Epithelial cell of esophagus (primary cell): ENCODE measurements at regions not wholly inside any gene's neighbourhood (a gene's known extent, or its start where the extent isn't known, plus 50 kb on each side); places are given as distances from the start of the nearest gene placed in this dataset.

ENCODE experiments used
- DNase-seq: peaks from one replicate; pipeline ENCODE4 v3.0.0; 2010; ENCODE audit warnings: low read depth
- H3K4me3 ChIP-seq: 2 replicates; pipeline ENCODE4 v1.5.1; 2011; ENCODE audit warnings: mild to moderate bottlenecking, low read length, control low read depth
- TF ChIP-seq, protein P1 (sequence below): IDR thresholded peaks from 2 replicates; pipeline ENCODE4 v1.5.1; 2011; ENCODE audit warnings: low read depth, mild to moderate bottlenecking, low read length, control low read depth, inconsistent platforms; ENCODE audit not compliant: insufficient read depth; ENCODE audit errors: missing control alignments

- peak; percentile 9 for DNase-seq
- no peak overlapping the region for H3K4me3 ChIP-seq
- TF ChIP-seq, protein P1, sequence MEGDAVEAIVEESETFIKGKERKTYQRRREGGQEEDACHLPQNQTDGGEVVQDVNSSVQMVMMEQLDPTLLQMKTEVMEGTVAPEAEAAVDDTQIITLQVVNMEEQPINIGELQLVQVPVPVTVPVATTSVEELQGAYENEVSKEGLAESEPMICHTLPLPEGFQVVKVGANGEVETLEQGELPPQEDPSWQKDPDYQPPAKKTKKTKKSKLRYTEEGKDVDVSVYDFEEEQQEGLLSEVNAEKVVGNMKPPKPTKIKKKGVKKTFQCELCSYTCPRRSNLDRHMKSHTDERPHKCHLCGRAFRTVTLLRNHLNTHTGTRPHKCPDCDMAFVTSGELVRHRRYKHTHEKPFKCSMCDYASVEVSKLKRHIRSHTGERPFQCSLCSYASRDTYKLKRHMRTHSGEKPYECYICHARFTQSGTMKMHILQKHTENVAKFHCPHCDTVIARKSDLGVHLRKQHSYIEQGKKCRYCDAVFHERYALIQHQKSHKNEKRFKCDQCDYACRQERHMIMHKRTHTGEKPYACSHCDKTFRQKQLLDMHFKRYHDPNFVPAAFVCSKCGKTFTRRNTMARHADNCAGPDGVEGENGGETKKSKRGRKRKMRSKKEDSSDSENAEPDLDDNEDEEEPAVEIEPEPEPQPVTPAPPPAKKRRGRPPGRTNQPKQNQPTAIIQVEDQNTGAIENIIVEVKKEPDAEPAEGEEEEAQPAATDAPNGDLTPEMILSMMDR, result no peak
Measured at GRCh38 chr6:74137911-74138310, 441.9 kb downstream of the CD109 start.

GRCh38 chr6:74134327-74134726 is 438.3 kb downstream of the CD109 start:
- H3K4me3 ChIP-seq, result no peak overlapping the region
- TF ChIP-seq, protein P1, result no peak
- DNase-seq, result no peak

DNA sequence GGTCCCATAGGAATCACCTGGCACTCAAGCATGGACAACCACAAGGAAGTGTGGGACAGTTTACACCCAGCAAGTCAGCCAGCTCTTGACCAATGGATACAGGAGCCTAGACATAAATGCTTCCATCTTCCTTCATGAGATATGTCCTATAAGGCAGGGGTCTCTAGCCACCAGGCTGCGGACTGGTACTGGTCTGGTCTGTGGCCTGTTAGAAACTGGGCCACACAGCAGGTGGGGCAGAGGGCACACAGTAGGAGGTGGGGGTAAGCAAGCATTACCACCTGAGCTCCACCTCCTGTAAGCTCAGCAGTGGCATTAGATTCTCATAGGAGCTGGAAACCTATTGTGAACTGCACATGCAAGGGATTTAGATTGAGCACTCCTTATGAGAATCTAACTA is 437.1 kb downstream of the CD109 start:
- H3K4me3 ChIP-seq, result no peak overlapping the region
- TF ChIP-seq, protein P1, result no peak
- no peak for DNase-seq

- TF ChIP-seq, protein P1, result no peak
- H3K4me3 ChIP-seq, result no peak overlapping the region
- DNase-seq, result no peak
Measured at GRCh38 chr6:74130641-74131040, 434.6 kb downstream of the CD109 start.

GRCh38 chr6:74128536-74128935 is 432.5 kb downstream of the CD109 start:
- H3K4me3 ChIP-seq, result no peak overlapping the region
- TF ChIP-seq, protein P1, result no peak
- DNase-seq, result peak; percentile 10

DNA sequence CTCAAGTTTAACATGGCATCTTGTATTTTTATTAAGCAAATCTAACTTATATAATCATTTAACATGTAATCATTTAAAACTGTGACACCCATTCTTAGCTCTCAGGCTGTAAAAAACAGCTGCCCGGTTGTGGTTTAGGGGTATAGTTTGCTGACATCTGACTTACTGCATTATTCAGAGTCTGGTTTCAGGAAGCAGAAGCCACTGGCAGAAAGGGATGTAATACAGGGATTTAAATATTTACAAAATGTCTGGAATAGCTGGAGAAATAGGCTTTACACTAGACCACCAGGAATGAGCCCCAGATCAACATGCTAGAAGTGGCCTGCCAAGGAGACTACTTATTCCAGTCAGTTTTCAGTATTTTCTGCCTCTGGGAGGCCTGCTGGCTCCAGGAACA is 421.1 kb downstream of the CD109 start:
- DNase-seq, result no peak
- TF ChIP-seq, protein P1, result no peak
- no peak overlapping the region for H3K4me3 ChIP-seq

GRCh38 chr6:74115674-74116073 is 419.7 kb downstream of the CD109 start:
- TF ChIP-seq, protein P1, result no peak
- DNase-seq, result peak; percentile 46
- no peak overlapping the region for H3K4me3 ChIP-seq
